Small intestine (tissue), 7 donors: ENCODE measurements at regions not wholly inside any gene's neighbourhood (a gene's known extent, or its start where the extent isn't known, plus 50 kb on each side); places are given as distances from the start of the nearest gene placed in this dataset.

Source experiments
- DNase-seq, 2 donors: peaks; one replicate each; pipeline versions ENCODE4 v3.0.0 to v3.0.0-alpha.2; 2013
- FAIRE-seq: peaks from 2 replicates; lab custom pipeline; 2012; peaks lifted over from hg19 to GRCh38; lab: Jason Lieb, UNC
- H3K27ac ChIP-seq, 3 donors: one replicate each; pipeline ENCODE4 v1.5.1; 2013; ENCODE audit warnings: low read length in 2 of 3, mild to moderate bottlenecking in 2 of 3, control low read depth in 1 of 3, inconsistent platforms in 1 of 3, low read depth in 1 of 3, moderate library complexity in 1 of 3
- H3K27me3 ChIP-seq, 3 donors: one replicate each; pipeline ENCODE4 v1.6.1; 2013; ENCODE audit warnings: low read length in 3 of 3, inconsistent platforms in 1 of 3; ENCODE audit not compliant: control insufficient read depth in 3 of 3, insufficient read depth in 3 of 3
- H3K36me3 ChIP-seq, 3 donors: one replicate each; pipeline ENCODE4 v1.6.1; 2013; ENCODE audit warnings: low read length in 3 of 3, inconsistent platforms in 1 of 3, low read depth in 1 of 3, mild to moderate bottlenecking in 1 of 3, moderate library complexity in 1 of 3; ENCODE audit not compliant: control insufficient read depth in 3 of 3, insufficient read depth in 2 of 3
- H3K4me1 ChIP-seq, 3 donors: one replicate each; pipeline ENCODE4 v1.6.1; 2013; ENCODE audit warnings: low read length in 2 of 3, inconsistent platforms in 1 of 3, low read depth in 1 of 3, mild to moderate bottlenecking in 1 of 3, moderate library complexity in 1 of 3; ENCODE audit not compliant: control insufficient read depth in 3 of 3, insufficient read depth in 2 of 3
- H3K4me3 ChIP-seq, 3 donors: one replicate each; pipeline ENCODE4 v1.5.1; 2013; ENCODE audit warnings: low read length in 3 of 3, control low read depth in 1 of 3, inconsistent platforms in 1 of 3, low read depth in 1 of 3, mild to moderate bottlenecking in 1 of 3, moderate library complexity in 1 of 3
- H3K9me3 ChIP-seq, 2 donors: one replicate each; pipeline ENCODE4 v1.6.1; 2013; ENCODE audit warnings: low read depth in 1 of 2, low read length in 1 of 2; ENCODE audit not compliant: control insufficient read depth in 2 of 2, insufficient read depth in 1 of 2
- WGBS, 3 donors: extraction: QIAGEN DNeasy Blood & Tissue Kit; methylation state at CpG; one replicate each; pipeline ENCODE4 v1.1.7; 2013; 5-methylcytosine and 5-hydroxymethylcytosine counted together
- donor health status: healthy with polysubstance abuse.
- donor health status: control.
- donor health status: control.
- donor health status: Bipolar disorder and iron deficiency.
- donor health status: healthy.

- no peaks in the 10 kb centered on the region for H3K36me3 ChIP-seq
- H3K27me3 ChIP-seq = no peaks in the 10 kb centered on the region
- no peak for FAIRE-seq
- 76 to 84% (median 79%) methylated on average over 6 of the region's 6 CpGs for WGBS, 3 donors
- H3K27ac ChIP-seq = no peak overlapping the region
- no peak for DNase-seq
- H3K9me3 ChIP-seq = no peaks in the 10 kb centered on the region
- no peaks in the 10 kb centered on the region for H3K4me1 ChIP-seq
- H3K4me3 ChIP-seq = no peak overlapping the region
Measured at GRCh38 chr2:219784178-219784577, 156.7 kb downstream of the SLC4A3 start.

DNA sequence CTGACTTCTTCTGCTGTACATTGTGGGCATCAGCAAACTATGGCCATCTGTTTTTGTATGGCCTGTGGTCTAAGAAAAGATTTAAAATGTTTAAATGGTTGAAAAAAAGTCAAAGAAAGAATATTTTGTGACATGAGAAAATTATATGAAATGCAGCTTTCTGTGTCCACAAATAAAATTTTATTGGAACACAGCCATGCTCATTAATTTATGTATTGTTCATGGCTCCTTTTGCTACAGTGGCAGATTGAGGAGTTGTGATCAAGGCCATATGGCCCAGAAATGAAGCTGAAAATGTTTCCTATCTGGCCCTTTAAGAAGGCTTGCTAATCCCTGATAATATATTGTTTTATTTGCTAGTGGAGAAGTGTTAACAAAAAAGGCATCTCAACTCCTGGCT is 162.0 kb downstream of the SLC4A3 start:
- FAIRE-seq = no peak

GRCh38 chr2:219792446-219792845 is 165.0 kb downstream of the SLC4A3 start:
- no peak for FAIRE-seq
- H3K4me3 ChIP-seq = no peak overlapping the region
- 81 to 91% (median 82%) methylated on average over 4 of the region's 4 CpGs for WGBS, 3 donors
- H3K4me1 ChIP-seq = no peaks in the 10 kb centered on the region
- H3K27ac ChIP-seq = no peak overlapping the region
- no peaks in the 10 kb centered on the region for H3K27me3 ChIP-seq
- H3K9me3 ChIP-seq = no peaks in the 10 kb centered on the region
- no peaks in the 10 kb centered on the region for H3K36me3 ChIP-seq
- DNase-seq = no peak

More for the DNA sequence above, 162.0 kb downstream of the SLC4A3 start:
- Histone ChIP-seq H3K4me3 (no peak overlapping the region), H3K36me3 (no peaks in the 10 kb centered on the region), H3K9me3 (no peaks in the 10 kb centered on the region), H3K4me1 (no peaks in the 10 kb centered on the region), H3K27ac (no peak overlapping the region), H3K27me3 (no peaks in the 10 kb centered on the region)
- no peak for DNase-seq

DNA sequence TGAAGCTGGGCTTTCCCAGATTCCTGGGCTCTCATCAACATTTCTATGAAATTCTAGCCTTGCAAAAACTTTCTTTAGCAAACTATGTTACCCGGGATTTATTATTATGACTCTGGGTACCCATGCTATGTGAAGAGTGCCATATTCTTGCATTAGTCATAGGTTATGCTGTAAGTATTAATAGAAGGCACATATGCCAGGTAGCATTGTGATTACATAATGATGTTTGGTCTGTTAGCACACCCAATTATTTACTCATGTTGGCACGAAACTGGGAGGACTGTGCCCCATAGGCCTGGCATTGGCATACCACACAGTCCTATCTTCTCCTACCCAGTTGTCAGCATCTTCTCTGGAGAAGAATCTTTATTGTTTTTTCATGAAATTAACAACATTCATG is 171.0 kb downstream of the SLC4A3 start:
- DNase-seq (no peak), FAIRE-seq (no peak)
- H3K27ac ChIP-seq = no peak overlapping the region
- 65 to 87% (median 81%) methylated on average over 2 of the region's 2 CpGs for WGBS, 3 donors
- no peaks in the 10 kb centered on the region for H3K4me1 ChIP-seq
- H3K9me3 ChIP-seq = no peaks in the 10 kb centered on the region
- H3K36me3 ChIP-seq = no peaks in the 10 kb centered on the region
- H3K27me3 ChIP-seq = no peaks in the 10 kb centered on the region
- H3K4me3 ChIP-seq = no peak overlapping the region

GRCh38 chr2:219803294-219803693 is 175.9 kb downstream of the SLC4A3 start:
- WGBS, 3 donors = 66 to 75% (median 73%) methylated on average over 2 of the region's 2 CpGs

DNA sequence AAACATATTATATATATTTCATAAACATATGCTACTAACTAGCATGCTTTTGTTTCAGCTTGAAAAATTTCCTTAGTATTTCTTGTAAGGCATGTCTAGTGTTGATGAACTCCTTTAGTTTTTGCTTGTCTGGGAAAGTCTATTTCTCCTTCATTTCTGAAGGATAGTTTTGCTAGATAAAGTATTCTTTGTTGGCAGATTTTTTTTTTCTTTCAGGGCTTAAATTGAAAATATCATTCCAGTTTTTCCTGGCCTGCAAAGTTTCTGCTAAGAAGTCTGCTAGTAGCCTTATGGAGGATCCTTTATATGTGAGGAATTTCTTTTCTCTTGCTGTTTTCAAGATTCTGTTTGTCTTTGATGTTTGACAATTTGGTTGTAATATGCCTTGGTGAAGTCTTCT is 183.5 kb downstream of the SLC4A3 start:
- H3K36me3 ChIP-seq = no peaks in the 10 kb centered on the region
- H3K4me1 ChIP-seq = no peaks in the 10 kb centered on the region
- no peak overlapping the region for H3K27ac ChIP-seq
- FAIRE-seq = no peak
- DNase-seq = no peak
- no peak overlapping the region for H3K4me3 ChIP-seq
- peaks cover 0 to 11% of the 10 kb centered on the region in 2 donors for H3K9me3 ChIP-seq
- H3K27me3 ChIP-seq = no peaks in the 10 kb centered on the region

More at GRCh38 chr2:219803294-219803693, 175.9 kb downstream of the SLC4A3 start:
- no peaks in the 10 kb centered on the region for H3K9me3 ChIP-seq
- no peaks in the 10 kb centered on the region for H3K36me3 ChIP-seq
- DNase-seq (no peak), FAIRE-seq (no peak)
- H3K27ac ChIP-seq = no peak overlapping the region
- no peaks in the 10 kb centered on the region for H3K4me1 ChIP-seq
- no peak overlapping the region for H3K4me3 ChIP-seq
- H3K27me3 ChIP-seq = no peaks in the 10 kb centered on the region

DNA sequence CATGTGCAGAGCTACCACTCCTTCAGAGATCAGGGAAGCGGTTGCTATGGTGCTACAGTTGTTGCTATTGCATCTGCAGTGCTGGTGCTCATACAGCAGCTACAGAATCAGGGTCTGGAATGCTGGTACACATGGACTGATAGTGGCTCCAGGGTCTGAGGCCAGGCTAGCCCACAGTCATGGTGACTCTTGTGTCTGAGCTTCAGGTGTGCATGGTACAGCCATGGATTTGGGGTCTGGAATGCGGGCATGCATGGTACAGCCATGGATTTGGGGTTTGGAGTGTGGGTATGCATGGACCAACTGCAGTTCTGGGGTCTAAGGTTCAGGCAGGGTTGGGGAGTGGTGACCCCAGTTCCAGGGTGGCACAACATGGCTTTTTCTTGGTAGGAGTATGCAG is 185.2 kb downstream of the SLC4A3 start:
- H3K4me3 ChIP-seq = no peak overlapping the region
- no peaks in the 10 kb centered on the region for H3K36me3 ChIP-seq
- no peaks in the 10 kb centered on the region for H3K27me3 ChIP-seq
- no peak for DNase-seq
- no peak for FAIRE-seq
- H3K4me1 ChIP-seq = no peaks in the 10 kb centered on the region
- 32 to 64% (median 35%) methylated on average over 2 of the region's 2 CpGs for WGBS, 3 donors
- peaks cover 0 to 11% of the 10 kb centered on the region in 2 donors for H3K9me3 ChIP-seq
- H3K27ac ChIP-seq = no peak overlapping the region

DNA sequence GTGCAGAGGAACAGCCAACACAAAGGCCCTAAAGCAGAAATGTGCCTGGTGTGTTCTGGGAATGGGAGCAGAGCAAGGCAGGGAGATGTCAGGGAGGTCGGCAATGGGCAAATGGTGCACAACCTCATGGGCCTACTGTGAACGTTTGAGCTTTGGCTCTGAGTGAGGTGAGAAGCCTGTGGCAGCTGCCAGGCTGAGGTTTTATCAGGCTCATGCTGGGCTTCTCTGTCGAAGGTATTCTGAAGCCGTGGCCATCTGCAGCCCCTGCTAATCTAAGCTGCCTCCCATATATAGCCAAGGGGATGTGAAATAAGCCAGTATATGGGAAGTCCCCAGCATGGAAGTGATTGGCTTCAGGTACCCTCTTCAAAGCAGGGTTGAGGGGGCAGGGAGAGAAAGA is 193.3 kb downstream of the SLC4A3 start:
- Histone ChIP-seq H3K27me3 (no peaks in the 10 kb centered on the region), H3K27ac (no peak overlapping the region), H3K4me3 (no peak overlapping the region), H3K9me3 (peaks cover 0 to 3% of the 10 kb centered on the region in 2 donors), H3K36me3 (no peaks in the 10 kb centered on the region), H3K4me1 (no peaks in the 10 kb centered on the region)
- WGBS, 3 donors = 46 to 71% (median 55%) methylated on average over 4 of the region's 4 CpGs
- no peak for DNase-seq
- FAIRE-seq = no peak

- DNase-seq = no peak
- peaks cover 0 to 3% of the 10 kb centered on the region in 2 donors for H3K9me3 ChIP-seq
Measured at GRCh38 chr2:219823574-219823973, 196.1 kb downstream of the SLC4A3 start.

More at GRCh38 chr2:219823574-219823973, 196.1 kb downstream of the SLC4A3 start:
- H3K27ac ChIP-seq = no peak overlapping the region
- no peaks in the 10 kb centered on the region for H3K36me3 ChIP-seq
- no peak for FAIRE-seq
- no peak overlapping the region for H3K4me3 ChIP-seq
- H3K27me3 ChIP-seq = no peaks in the 10 kb centered on the region
- 72 to 79% (median 73%) methylated on average over 7 of the region's 7 CpGs for WGBS, 3 donors
- H3K4me1 ChIP-seq = no peaks in the 10 kb centered on the region
